H7 (cell line): ENCODE measurements at regions not wholly inside any gene's neighbourhood (a gene's known extent, or its start where the extent isn't known, plus 50 kb on each side); places are given as distances from the start of the nearest gene placed in this dataset.

ENCODE experiments used
- DNase-seq: peaks from one replicate; pipeline ENCODE4 v3.0.0; 2012
- H3K27me3 ChIP-seq: 2 replicates; pipeline ENCODE4 v1.6.0; 2011; ENCODE audit warnings: mild to moderate bottlenecking, low read length; ENCODE audit not compliant: control insufficient read depth, insufficient read depth
- H3K36me3 ChIP-seq: replicated peaks from 2 replicates; pipeline ENCODE4 v1.5.1; 2011; ENCODE audit warnings: low read length; ENCODE audit not compliant: control insufficient read depth, insufficient read depth
- H3K4me3 ChIP-seq: 2 replicates; pipeline ENCODE4 v1.5.1; 2011; ENCODE audit warnings: low read depth, mild to moderate bottlenecking, control low read depth, low read length, moderate library complexity; ENCODE audit not compliant: insufficient read depth

- no peak for DNase-seq
- Histone ChIP-seq H3K27me3 (no peaks in the 10 kb centered on the region), H3K36me3 (no peaks in the 10 kb centered on the region), H3K4me3 (no peak overlapping the region)
Measured at GRCh38 chr10:128825626-128826025, 641.4 kb upstream of the MGMT start.

GRCh38 chr10:128833671-128834070 is 633.4 kb upstream of the MGMT start:
- H3K27me3 ChIP-seq: no peaks in the 10 kb centered on the region
- no peaks in the 10 kb centered on the region for H3K36me3 ChIP-seq
- H3K4me3 ChIP-seq: no peak overlapping the region
- DNase-seq: no peak

GRCh38 chr10:128835361-128835760 is 631.7 kb upstream of the MGMT start:
- Histone ChIP-seq H3K27me3 (no peaks in the 10 kb centered on the region), H3K4me3 (no peak overlapping the region), H3K36me3 (no peaks in the 10 kb centered on the region)
- DNase-seq: no peak

DNA sequence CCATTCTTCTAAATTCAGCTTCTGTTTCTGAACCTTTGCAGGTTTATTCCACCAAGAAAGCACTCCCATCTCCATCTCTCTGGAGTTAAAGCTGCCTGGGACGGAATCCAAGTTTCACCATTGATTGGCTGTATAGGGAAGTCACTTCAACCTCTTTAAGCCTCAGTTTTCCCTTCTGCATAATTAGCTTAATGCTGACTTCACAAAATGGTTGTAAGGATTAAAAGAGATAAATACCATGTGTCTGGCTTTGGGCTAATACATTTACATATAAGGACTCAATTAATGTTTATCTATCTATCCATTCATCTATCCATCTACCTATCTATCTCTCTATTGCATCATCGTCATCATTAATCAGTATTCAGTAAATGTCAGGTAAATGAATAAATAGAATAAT is 629.6 kb upstream of the MGMT start:
- no peak for DNase-seq
- Histone ChIP-seq H3K4me3 (no peak overlapping the region), H3K27me3 (no peaks in the 10 kb centered on the region), H3K36me3 (no peaks in the 10 kb centered on the region)

GRCh38 chr10:128839134-128839533 is 627.9 kb upstream of the MGMT start:
- Histone ChIP-seq H3K36me3 (no peaks in the 10 kb centered on the region), H3K4me3 (no peak overlapping the region), H3K27me3 (no peaks in the 10 kb centered on the region)
- no peak for DNase-seq

DNA sequence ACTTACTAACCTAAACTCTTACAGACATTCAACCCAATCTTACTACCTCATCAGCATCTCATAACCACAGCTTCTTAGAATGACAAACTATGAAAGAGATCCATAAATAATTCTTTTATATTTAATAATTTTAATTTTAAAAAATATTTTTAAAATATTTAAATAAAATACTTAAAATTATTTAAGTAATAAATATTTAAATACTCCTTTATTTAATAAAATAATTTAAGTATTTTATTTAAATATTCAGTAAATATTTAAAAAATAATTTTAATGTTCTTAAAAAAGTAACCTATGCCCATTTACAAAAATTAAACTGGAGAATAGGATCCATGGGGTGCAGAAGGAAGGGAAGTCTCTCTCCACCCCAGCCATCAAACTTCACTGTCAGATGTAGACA is 627.3 kb upstream of the MGMT start:
- Histone ChIP-seq H3K27me3 (no peaks in the 10 kb centered on the region), H3K36me3 (no peaks in the 10 kb centered on the region), H3K4me3 (no peak overlapping the region)
- DNase-seq: no peak

- H3K27me3 ChIP-seq: no peaks in the 10 kb centered on the region
- no peak for DNase-seq
- H3K36me3 ChIP-seq: no peaks in the 10 kb centered on the region
- no peak overlapping the region for H3K4me3 ChIP-seq
Measured at GRCh38 chr10:128843972-128844371, 623.1 kb upstream of the MGMT start.

DNA sequence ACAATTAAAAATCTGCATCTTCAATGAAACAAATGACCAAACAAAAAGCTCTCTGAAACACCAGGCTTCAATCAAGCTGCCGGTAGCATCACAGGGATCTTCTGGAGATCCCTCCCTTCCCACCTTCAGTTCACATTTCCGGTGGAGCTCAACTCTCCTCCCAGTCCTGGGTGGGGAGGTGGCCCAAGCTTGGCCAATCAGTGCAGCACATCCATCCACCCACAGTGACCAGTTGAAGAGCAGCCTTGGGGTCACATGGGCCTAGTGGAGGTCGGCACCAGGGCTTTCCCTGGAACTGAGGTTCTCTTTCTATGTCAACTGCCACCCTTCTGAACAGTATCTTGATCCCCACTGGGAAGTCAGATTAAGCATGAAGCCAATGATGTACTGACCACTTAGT is 620.1 kb upstream of the MGMT start:
- no peaks in the 10 kb centered on the region for H3K27me3 ChIP-seq
- H3K4me3 ChIP-seq: no peak overlapping the region
- DNase-seq: no peak
- no peaks in the 10 kb centered on the region for H3K36me3 ChIP-seq

- DNase-seq: no peak
- Histone ChIP-seq H3K36me3 (no peaks in the 10 kb centered on the region), H3K4me3 (no peak overlapping the region), H3K27me3 (no peaks in the 10 kb centered on the region)
Measured at GRCh38 chr10:128848810-128849209, 618.2 kb upstream of the MGMT start.

DNA sequence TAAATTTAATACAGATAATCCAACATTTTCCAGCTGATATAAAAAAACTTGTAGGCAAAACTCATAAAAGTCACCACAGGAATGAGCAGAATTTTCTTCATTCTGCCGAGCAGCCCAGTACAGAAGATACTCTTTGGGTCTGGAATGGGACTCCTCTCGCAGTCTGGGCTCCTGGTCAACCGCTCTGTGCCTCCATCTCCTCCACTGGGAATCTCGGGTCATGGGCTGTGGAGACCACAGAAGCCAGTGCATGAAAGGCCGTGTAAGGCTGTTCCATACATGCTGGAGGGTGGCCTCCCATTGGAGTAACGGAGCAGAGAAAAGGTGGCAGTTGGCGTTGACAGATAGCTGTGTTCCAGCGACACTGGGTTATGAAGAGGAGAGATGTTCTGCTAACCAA is 616.4 kb upstream of the MGMT start:
- H3K27me3 ChIP-seq: no peaks in the 10 kb centered on the region
- no peaks in the 10 kb centered on the region for H3K36me3 ChIP-seq
- no peak for DNase-seq

DNA sequence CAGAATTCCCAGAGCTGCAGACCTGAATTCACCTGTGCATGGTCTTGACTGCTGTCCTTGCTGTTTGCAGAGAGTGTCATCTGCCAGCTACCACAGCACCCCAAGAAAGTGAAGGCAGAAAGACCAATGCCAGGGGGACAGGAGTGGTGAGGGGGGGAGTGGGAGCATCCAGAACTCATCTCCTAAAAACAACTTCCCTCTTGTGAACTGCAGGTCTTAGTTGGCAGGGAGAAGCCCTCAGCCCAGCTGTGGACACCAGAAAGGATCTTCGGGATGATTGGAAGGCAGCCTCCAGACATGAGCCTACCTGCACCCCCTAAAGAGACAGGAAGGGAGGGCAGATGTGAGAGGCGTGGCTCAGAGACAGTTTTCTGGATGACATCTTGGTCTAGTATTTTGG is 615.8 kb upstream of the MGMT start:
- Histone ChIP-seq H3K36me3 (no peaks in the 10 kb centered on the region), H3K4me3 (no peak overlapping the region), H3K27me3 (no peaks in the 10 kb centered on the region)
- no peak for DNase-seq

More for the DNA sequence above, 616.4 kb upstream of the MGMT start:
- no peak overlapping the region for H3K4me3 ChIP-seq

DNA sequence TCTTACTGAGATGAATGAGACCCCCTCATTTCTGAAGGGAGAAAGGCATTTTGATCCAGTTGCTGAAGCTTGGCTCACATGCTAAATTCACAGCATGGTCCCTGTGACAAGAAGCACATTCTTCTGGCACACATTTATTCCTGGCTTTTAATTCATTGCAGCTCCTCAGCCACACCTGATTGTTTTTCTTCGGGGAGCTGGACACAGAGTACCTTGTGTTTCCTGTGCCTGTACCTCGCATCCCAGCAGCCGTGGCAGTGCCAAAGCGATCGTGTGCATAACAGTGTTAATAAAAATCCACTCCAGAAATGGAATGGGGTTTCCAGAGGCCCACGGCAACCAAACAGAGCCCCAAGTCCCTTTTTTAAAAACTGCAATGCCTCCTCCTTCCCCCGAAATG is 615.3 kb upstream of the MGMT start:
- Histone ChIP-seq H3K4me3 (no peak overlapping the region), H3K27me3 (no peaks in the 10 kb centered on the region), H3K36me3 (no peaks in the 10 kb centered on the region)
- no peak for DNase-seq

GRCh38 chr10:128852449-128852848 is 614.6 kb upstream of the MGMT start:
- H3K27me3 ChIP-seq: no peaks in the 10 kb centered on the region
- no peaks in the 10 kb centered on the region for H3K36me3 ChIP-seq
- no peak for DNase-seq
- H3K4me3 ChIP-seq: no peak overlapping the region

- no peaks in the 10 kb centered on the region for H3K27me3 ChIP-seq
- no peak for DNase-seq
Measured at GRCh38 chr10:128852902-128853301, 614.1 kb upstream of the MGMT start.

GRCh38 chr10:128853537-128853936 is 613.5 kb upstream of the MGMT start:
- Histone ChIP-seq H3K27me3 (no peaks in the 10 kb centered on the region), H3K36me3 (no peaks in the 10 kb centered on the region), H3K4me3 (no peak overlapping the region)
- DNase-seq: no peak

More at GRCh38 chr10:128852902-128853301, 614.1 kb upstream of the MGMT start:
- H3K4me3 ChIP-seq: no peak overlapping the region
- H3K36me3 ChIP-seq: no peaks in the 10 kb centered on the region

GRCh38 chr10:128854204-128854603 is 612.8 kb upstream of the MGMT start:
- Histone ChIP-seq H3K4me3 (no peak overlapping the region), H3K36me3 (no peaks in the 10 kb centered on the region), H3K27me3 (no peaks in the 10 kb centered on the region)
- no peak for DNase-seq
